Glutamatergic neuron (in vitro differentiated cells): ENCODE measurements at regions not wholly inside any gene's neighbourhood (a gene's known extent, or its start where the extent isn't known, plus 50 kb on each side); places are given as distances from the start of the nearest gene placed in this dataset.
"Not testable (repeated sequence)": the region's sequence is repeated elsewhere in the genome, so short reads cannot be mapped to it uniquely, and the experiment has no call there.

ENCODE experiments used
- DNase-seq: peaks from one replicate; pipeline ENCODE4 v3.0.0; 2022
- H3K27ac Mint-ChIP-seq: one replicate; pipeline ENCODE4 v1.8.0; 2020; ENCODE audit warnings: mild to moderate bottlenecking, mixed read lengths, inconsistent platforms; ENCODE audit not compliant: unreplicated experiment
- H3K27me3 Mint-ChIP-seq: one replicate; pipeline ENCODE4 v1.8.0; 2020; ENCODE audit warnings: mild to moderate bottlenecking, moderate library complexity, mixed read lengths, inconsistent platforms; ENCODE audit not compliant: unreplicated experiment
- H3K36me3 Mint-ChIP-seq: one replicate; pipeline ENCODE4 v1.8.0; 2020; ENCODE audit warnings: mild to moderate bottlenecking, mixed read lengths, inconsistent platforms; ENCODE audit not compliant: unreplicated experiment
- H3K4me1 Mint-ChIP-seq: one replicate; pipeline ENCODE4 v1.8.0; 2020; ENCODE audit warnings: mild to moderate bottlenecking, low read depth, mixed read lengths, inconsistent platforms; ENCODE audit not compliant: unreplicated experiment
- H3K4me3 Mint-ChIP-seq: one replicate; pipeline ENCODE4 v1.8.0; 2020; ENCODE audit warnings: mild to moderate bottlenecking, mixed read lengths, inconsistent platforms; ENCODE audit not compliant: unreplicated experiment
- H3K9me3 Mint-ChIP-seq: one replicate; pipeline ENCODE4 v1.8.0; 2020; ENCODE audit warnings: mild to moderate bottlenecking, moderate library complexity, mixed read lengths, inconsistent platforms; ENCODE audit not compliant: unreplicated experiment
- TF ChIP-seq, protein P1 (sequence below): fragments of 200-600 bp; sonication (generic); IDR thresholded peaks from one replicate; pipeline ENCODE4 v1.5.0; 2021; ENCODE audit not compliant: partially characterized antibody, unreplicated experiment

GRCh38 chr13:64130171-64130570, 2714.5 kb upstream of the PCDH20 start:
- TF ChIP-seq, protein P1, sequence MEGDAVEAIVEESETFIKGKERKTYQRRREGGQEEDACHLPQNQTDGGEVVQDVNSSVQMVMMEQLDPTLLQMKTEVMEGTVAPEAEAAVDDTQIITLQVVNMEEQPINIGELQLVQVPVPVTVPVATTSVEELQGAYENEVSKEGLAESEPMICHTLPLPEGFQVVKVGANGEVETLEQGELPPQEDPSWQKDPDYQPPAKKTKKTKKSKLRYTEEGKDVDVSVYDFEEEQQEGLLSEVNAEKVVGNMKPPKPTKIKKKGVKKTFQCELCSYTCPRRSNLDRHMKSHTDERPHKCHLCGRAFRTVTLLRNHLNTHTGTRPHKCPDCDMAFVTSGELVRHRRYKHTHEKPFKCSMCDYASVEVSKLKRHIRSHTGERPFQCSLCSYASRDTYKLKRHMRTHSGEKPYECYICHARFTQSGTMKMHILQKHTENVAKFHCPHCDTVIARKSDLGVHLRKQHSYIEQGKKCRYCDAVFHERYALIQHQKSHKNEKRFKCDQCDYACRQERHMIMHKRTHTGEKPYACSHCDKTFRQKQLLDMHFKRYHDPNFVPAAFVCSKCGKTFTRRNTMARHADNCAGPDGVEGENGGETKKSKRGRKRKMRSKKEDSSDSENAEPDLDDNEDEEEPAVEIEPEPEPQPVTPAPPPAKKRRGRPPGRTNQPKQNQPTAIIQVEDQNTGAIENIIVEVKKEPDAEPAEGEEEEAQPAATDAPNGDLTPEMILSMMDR = no peak
- Mint-ChIP-seq H3K4me3 (no peak overlapping the region), H3K27me3 (no peaks in the 10 kb centered on the region), H3K27ac (no peak overlapping the region), H3K36me3 (no peaks in the 10 kb centered on the region), H3K9me3 (peaks cover under 1% of the 10 kb centered on the region), H3K4me1 (peaks cover 5% of the 10 kb centered on the region)
- DNase-seq = no peak

DNA sequence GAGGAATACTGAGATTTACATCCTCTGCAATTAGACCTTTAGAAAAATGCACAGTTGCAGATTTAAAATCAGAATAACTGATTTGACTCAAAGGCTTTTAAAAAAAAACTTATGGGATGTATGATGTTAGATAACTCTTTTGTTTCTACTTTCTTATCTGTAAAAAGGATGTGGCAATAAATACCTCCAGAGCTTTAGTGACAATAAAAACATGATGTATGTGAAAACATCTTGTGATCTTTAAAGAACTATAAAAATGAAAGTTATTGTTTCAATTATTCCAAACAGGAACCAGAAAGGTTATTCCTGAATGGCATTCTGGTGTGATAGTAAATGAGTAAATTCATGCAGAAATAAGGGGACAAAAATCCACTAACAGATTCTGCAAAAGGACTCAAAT, 2712.2 kb upstream of the PCDH20 start:
- H3K4me1 Mint-ChIP-seq = peaks cover 5% of the 10 kb centered on the region
- H3K36me3 Mint-ChIP-seq = no peaks in the 10 kb centered on the region
- H3K27ac Mint-ChIP-seq = no peak overlapping the region
- no peaks in the 10 kb centered on the region for H3K27me3 Mint-ChIP-seq
- DNase-seq = no peak
- TF ChIP-seq, protein P1 = no peak
- no peaks in the 10 kb centered on the region for H3K9me3 Mint-ChIP-seq
- no peak overlapping the region for H3K4me3 Mint-ChIP-seq

- H3K36me3 Mint-ChIP-seq = no peaks in the 10 kb centered on the region
- no peaks in the 10 kb centered on the region for H3K27me3 Mint-ChIP-seq
- H3K9me3 Mint-ChIP-seq = no peaks in the 10 kb centered on the region
- H3K27ac Mint-ChIP-seq = no peak overlapping the region
- H3K4me3 Mint-ChIP-seq = no peak overlapping the region
- TF ChIP-seq, protein P1 = no peak
- peaks cover 5% of the 10 kb centered on the region for H3K4me1 Mint-ChIP-seq
- no peak for DNase-seq
Measured at GRCh38 chr13:64127192-64127591, 2711.5 kb upstream of the PCDH20 start.

GRCh38 chr13:64121023-64121709, 2705.5 kb upstream of the PCDH20 start:
- H3K4me3 Mint-ChIP-seq, H3K27ac Mint-ChIP-seq, H3K9me3 Mint-ChIP-seq, H3K36me3 Mint-ChIP-seq, DNase-seq, H3K27me3 Mint-ChIP-seq, H3K4me1 Mint-ChIP-seq: not testable (repeated sequence)

- H3K9me3 Mint-ChIP-seq = no peaks in the 10 kb centered on the region
- no peaks in the 10 kb centered on the region for H3K4me1 Mint-ChIP-seq
- no peak overlapping the region for H3K4me3 Mint-ChIP-seq
- H3K27ac Mint-ChIP-seq = no peak overlapping the region
- no peak for DNase-seq
- no peaks in the 10 kb centered on the region for H3K36me3 Mint-ChIP-seq
- H3K27me3 Mint-ChIP-seq = no peaks in the 10 kb centered on the region
- TF ChIP-seq, protein P1 = no peak
Measured at GRCh38 chr13:64099994-64100393, 2684.3 kb upstream of the PCDH20 start.
